ENCODE measurements at regions not wholly inside any gene's neighbourhood (a gene's known extent, or its start where the extent isn't known, plus 50 kb on each side); places are given as distances from the start of the nearest gene placed in this dataset.
A peak's percentile ranks its signal among the peaks of the same experiment; 100 is the strongest.
"Not testable (repeated sequence)": the region's sequence is repeated elsewhere in the genome, so short reads cannot be mapped to it uniquely, and the experiment has no call there.

GRCh38 chrX:130502016-130502570 lies 100.3 kb downstream of the RBMX2 start:
- H3K4me3 ChIP-seq (ENCODE audit: low read depth, low read length), result no peak overlapping the region
- DNase-seq (ENCODE audit: low read depth, low spot score), result no peak
- in situ Hi-C loops (cut with HindIII; ENCODE audit: low sequenced_read_pairs), result no loop called here
- TF ChIP-seq, protein P1, sequence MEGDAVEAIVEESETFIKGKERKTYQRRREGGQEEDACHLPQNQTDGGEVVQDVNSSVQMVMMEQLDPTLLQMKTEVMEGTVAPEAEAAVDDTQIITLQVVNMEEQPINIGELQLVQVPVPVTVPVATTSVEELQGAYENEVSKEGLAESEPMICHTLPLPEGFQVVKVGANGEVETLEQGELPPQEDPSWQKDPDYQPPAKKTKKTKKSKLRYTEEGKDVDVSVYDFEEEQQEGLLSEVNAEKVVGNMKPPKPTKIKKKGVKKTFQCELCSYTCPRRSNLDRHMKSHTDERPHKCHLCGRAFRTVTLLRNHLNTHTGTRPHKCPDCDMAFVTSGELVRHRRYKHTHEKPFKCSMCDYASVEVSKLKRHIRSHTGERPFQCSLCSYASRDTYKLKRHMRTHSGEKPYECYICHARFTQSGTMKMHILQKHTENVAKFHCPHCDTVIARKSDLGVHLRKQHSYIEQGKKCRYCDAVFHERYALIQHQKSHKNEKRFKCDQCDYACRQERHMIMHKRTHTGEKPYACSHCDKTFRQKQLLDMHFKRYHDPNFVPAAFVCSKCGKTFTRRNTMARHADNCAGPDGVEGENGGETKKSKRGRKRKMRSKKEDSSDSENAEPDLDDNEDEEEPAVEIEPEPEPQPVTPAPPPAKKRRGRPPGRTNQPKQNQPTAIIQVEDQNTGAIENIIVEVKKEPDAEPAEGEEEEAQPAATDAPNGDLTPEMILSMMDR (IDR thresholded peaks at IDR 0.05; ENCODE audit: low read depth, low read length), result no peak

DNA sequence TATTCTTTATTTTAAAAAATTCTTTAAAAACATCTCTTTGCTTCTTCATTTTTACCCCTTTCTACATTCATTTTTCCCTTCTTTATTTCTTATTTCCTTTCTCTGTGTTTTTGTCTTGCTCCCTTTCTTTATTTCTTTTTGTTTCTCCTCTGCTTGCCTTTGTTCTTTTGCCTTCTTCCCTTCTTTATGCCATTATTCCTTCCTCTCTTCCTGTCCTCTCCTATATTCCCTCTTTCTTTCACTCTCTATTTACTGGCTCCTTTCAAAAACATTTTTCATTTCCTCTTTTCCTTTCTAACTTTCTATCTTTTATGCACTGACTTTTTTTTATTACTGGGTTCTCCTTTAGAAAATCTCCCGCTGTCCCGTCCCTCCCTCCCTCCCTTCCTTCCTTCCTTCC lies 102.2 kb downstream of the RBMX2 start:
- in situ Hi-C loops (cut with HindIII; ENCODE audit: low sequenced_read_pairs), result no loop called here
- H3K4me3 ChIP-seq (ENCODE audit: low read depth, low read length), result no peak overlapping the region
- TF ChIP-seq, protein P1 (IDR thresholded peaks at IDR 0.05; ENCODE audit: low read depth, low read length), result no peak
- DNase-seq (ENCODE audit: low read depth, low spot score), result no peak

DNA sequence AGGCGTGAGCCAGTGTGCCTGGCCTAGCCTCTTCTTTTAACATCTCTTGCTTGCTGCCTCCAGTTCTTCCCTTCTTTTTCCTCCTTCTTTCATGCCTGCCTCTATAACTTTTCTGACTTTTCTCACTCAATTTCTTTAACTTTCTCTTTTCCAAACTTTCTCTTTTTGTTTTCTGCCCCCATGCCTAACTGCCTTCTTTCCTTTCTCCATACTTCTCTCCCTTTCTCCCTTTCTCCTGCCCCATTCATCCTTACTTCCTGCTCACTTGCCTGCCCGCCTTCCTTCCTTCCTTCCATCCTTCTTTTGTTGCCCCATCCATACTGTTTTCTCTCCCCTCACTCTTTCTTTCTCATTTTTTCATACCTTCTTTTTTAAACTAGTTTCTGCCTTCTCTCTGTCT lies 105.2 kb downstream of the RBMX2 start:
- DNase-seq (ENCODE audit: low read depth, low spot score), result no peak
- in situ Hi-C loops (cut with HindIII; ENCODE audit: low sequenced_read_pairs), result no loop called here
- H3K4me3 ChIP-seq (ENCODE audit: low read depth, low read length), result no peak overlapping the region
- TF ChIP-seq, protein P1 (IDR thresholded peaks at IDR 0.05; ENCODE audit: low read depth, low read length), result no peak

DNA sequence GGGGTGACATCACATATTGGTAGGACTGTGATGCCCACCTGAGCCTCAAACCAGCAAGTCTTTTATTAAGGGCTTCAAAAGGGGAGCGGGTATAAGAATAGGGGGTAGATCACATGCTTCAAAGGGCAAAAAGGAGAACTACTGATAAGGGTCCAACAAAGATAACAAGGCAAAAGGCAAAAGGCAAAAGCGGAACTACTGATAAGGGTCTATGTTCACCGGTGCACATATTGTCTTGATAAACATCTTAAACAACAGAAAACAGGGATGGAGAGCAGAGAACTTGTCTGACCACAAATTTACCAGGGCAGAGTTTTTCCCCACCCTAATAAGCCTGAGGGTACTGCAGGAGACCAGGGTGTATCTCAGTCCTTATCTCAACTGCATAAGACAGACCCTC lies 110.7 kb downstream of the RBMX2 start:
- in situ Hi-C loops (cut with HindIII; ENCODE audit: low sequenced_read_pairs), result not testable (repeated sequence)

GRCh38 chrX:130516123-130516522 lies 114.3 kb downstream of the RBMX2 start:
- in situ Hi-C loops (cut with HindIII; ENCODE audit: low sequenced_read_pairs), result no loop called here
- TF ChIP-seq, protein P1 (IDR thresholded peaks at IDR 0.05; ENCODE audit: low read depth, low read length), result no peak
- H3K4me3 ChIP-seq (ENCODE audit: low read depth, low read length), result no peak overlapping the region
- no peak for DNase-seq (ENCODE audit: low read depth, low spot score)

More for the DNA sequence above, 110.7 kb downstream of the RBMX2 start:
- not testable (repeated sequence) for DNase-seq (ENCODE audit: low read depth, low spot score); H3K4me3 ChIP-seq (ENCODE audit: low read depth, low read length)

- TF ChIP-seq, protein P1 (IDR thresholded peaks at IDR 0.05; ENCODE audit: low read depth, low read length), result no peak
- H3K4me3 ChIP-seq (ENCODE audit: low read depth, low read length), result peak overlapping the region; percentile 29
- DNase-seq (ENCODE audit: low read depth, low spot score), result peak; percentile 11
- in situ Hi-C loops (cut with HindIII; ENCODE audit: low sequenced_read_pairs), result no loop called here
Measured at GRCh38 chrX:130523460-130524394, 121.9 kb downstream of the RBMX2 start.

Data from astrocyte of the spinal cord (primary cell).